SK-N-DZ (cell line): ENCODE measurements at regions not wholly inside any gene's neighbourhood (a gene's known extent, or its start where the extent isn't known, plus 50 kb on each side); places are given as distances from the start of the nearest gene placed in this dataset.
A peak's percentile ranks its signal among the peaks of the same experiment; 100 is the strongest.
"Not testable (repeated sequence)": the region's sequence is repeated elsewhere in the genome, so short reads cannot be mapped to it uniquely, and the experiment has no call there.

ENCODE experiments used
- DNase-seq: peaks from one replicate; pipeline ENCODE4 v3.0.0-alpha.2; 2015; ENCODE audit warnings: low spot score

GRCh38 chr2:150859162-150859561, 371.7 kb upstream of the RND3 start:
- DNase-seq: no peak

- no peak for DNase-seq
Measured at GRCh38 chr2:150858382-150858781, 370.9 kb upstream of the RND3 start.

GRCh38 chr2:150856596-150857281, 369.3 kb upstream of the RND3 start:
- DNase-seq: no peak

- no peak for DNase-seq
Measured at GRCh38 chr2:150853263-150853662, 365.8 kb upstream of the RND3 start.

GRCh38 chr2:150850641-150851040, 363.2 kb upstream of the RND3 start:
- no peak for DNase-seq

GRCh38 chr2:150847578-150847977, 360.1 kb upstream of the RND3 start:
- DNase-seq: no peak

GRCh38 chr2:150846691-150847090, 359.2 kb upstream of the RND3 start:
- no peak for DNase-seq

GRCh38 chr2:150832686-150833085, 345.2 kb upstream of the RND3 start:
- no peak for DNase-seq

- no peak for DNase-seq
Measured at GRCh38 chr2:150824118-150824517, 336.7 kb upstream of the RND3 start.

- DNase-seq: no peak
Measured at GRCh38 chr2:150817422-150817821, 330.0 kb upstream of the RND3 start.

- peak; percentile 87 for DNase-seq
Measured at GRCh38 chr2:150812664-150813367, 325.3 kb upstream of the RND3 start.

GRCh38 chr2:150812066-150812465, 324.6 kb upstream of the RND3 start:
- DNase-seq: no peak

GRCh38 chr2:150811259-150811855, 323.9 kb upstream of the RND3 start:
- DNase-seq: no peak

- DNase-seq: peak; percentile 75
Measured at GRCh38 chr2:150809103-150809502, 321.6 kb upstream of the RND3 start.

- DNase-seq: no peak
Measured at GRCh38 chr2:150806336-150806735, 318.9 kb upstream of the RND3 start.

GRCh38 chr2:150803689-150804398, 316.4 kb upstream of the RND3 start:
- DNase-seq: no peak

GRCh38 chr2:150802635-150803034, 315.2 kb upstream of the RND3 start:
- peak; percentile 20 for DNase-seq

GRCh38 chr2:150796236-150796635, 308.8 kb upstream of the RND3 start:
- DNase-seq: not testable (repeated sequence)

GRCh38 chr2:150792780-150793300, 305.4 kb upstream of the RND3 start:
- no peak for DNase-seq

GRCh38 chr2:150791567-150791966, 304.1 kb upstream of the RND3 start:
- DNase-seq: no peak

- DNase-seq: no peak
Measured at GRCh38 chr2:150789376-150789905, 302.0 kb upstream of the RND3 start.
